ENCODE measurements at regions not wholly inside any gene's neighbourhood (a gene's known extent, or its start where the extent isn't known, plus 50 kb on each side); places are given as distances from the start of the nearest gene placed in this dataset.

DNA sequence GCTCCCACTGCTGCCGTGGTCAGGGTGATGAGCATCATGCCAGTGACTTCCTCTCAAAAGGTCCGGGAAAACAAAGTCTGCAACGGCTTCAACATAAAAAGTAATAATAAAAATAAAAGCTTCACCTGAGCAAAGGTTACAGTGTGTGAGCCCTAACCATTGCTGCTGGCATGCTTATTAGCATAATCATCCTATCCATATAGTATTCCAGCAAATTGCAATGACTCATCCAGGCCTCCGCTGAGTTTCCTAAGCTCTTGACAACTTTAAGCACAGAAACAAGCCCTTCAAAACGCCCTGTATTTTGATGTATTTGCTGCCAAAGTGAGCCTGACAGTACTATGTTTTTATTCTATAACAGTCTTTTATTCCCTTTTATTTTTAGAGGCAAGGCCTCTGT is 100.5 kb downstream of the AASDH start:
- Mint-ChIP-seq H3K4me3 (no peak overlapping the region), H3K27ac (no peak overlapping the region), H3K9me3 (peaks cover 0 to 8% (median 4%) of the 10 kb centered on the region in 7 donors), H3K36me3 (no peaks in the 10 kb centered on the region), H3K27me3 (no peaks in the 10 kb centered on the region), H3K4me1 (peaks cover 0 to 5% (median 0%) of the 10 kb centered on the region in 3 donors)
- DNase-seq (no peak), ATAC-seq (ENCODE audit: low read depth in 2 of 2) (no peak)

GRCh38 chr4:56283375-56283774 is 103.9 kb downstream of the AASDH start:
- H3K9me3 Mint-ChIP-seq, result peaks cover 2 to 9% (median 4%) of the 10 kb centered on the region in 7 donors
- no peak for DNase-seq
- ATAC-seq (ENCODE audit: low read depth in 2 of 2), result no peak
- H3K27ac Mint-ChIP-seq, result no peak overlapping the region
- H3K4me3 Mint-ChIP-seq, result no peak overlapping the region
- no peaks in the 10 kb centered on the region for H3K4me1 Mint-ChIP-seq
- no peaks in the 10 kb centered on the region for H3K36me3 Mint-ChIP-seq
- no peaks in the 10 kb centered on the region for H3K27me3 Mint-ChIP-seq

GRCh38 chr4:56282004-56282403 is 105.3 kb downstream of the AASDH start:
- no peaks in the 10 kb centered on the region for H3K27me3 Mint-ChIP-seq
- H3K4me3 Mint-ChIP-seq, result no peak overlapping the region
- ATAC-seq (ENCODE audit: low read depth in 2 of 2) (no peak), DNase-seq (no peak)
- H3K9me3 Mint-ChIP-seq, result peaks cover 2 to 9% (median 4%) of the 10 kb centered on the region in 7 donors
- no peak overlapping the region for H3K27ac Mint-ChIP-seq
- H3K36me3 Mint-ChIP-seq, result no peaks in the 10 kb centered on the region
- no peaks in the 10 kb centered on the region for H3K4me1 Mint-ChIP-seq

GRCh38 chr4:56276547-56276946 is 110.7 kb downstream of the AASDH start:
- Mint-ChIP-seq H3K36me3 (no peaks in the 10 kb centered on the region), H3K9me3 (peaks cover 0 to 11% (median 3%) of the 10 kb centered on the region in 7 donors), H3K27ac (no peak overlapping the region), H3K4me3 (peak overlapping the region in 1 of 8 donors; percentile 2), H3K27me3 (peaks cover 0 to 3% (median 0%) of the 10 kb centered on the region in 3 donors), H3K4me1 (no peaks in the 10 kb centered on the region)
- ATAC-seq (ENCODE audit: low read depth in 2 of 2) (no peak), DNase-seq (no peak)

GRCh38 chr4:56273391-56273790 is 113.9 kb downstream of the AASDH start:
- H3K27me3 Mint-ChIP-seq, result peaks cover 0 to 3% (median 0%) of the 10 kb centered on the region in 3 donors
- H3K9me3 Mint-ChIP-seq, result peaks cover 0 to 5% (median 0%) of the 10 kb centered on the region in 7 donors
- DNase-seq (no peak), ATAC-seq (ENCODE audit: low read depth in 2 of 2) (no peak)
- no peaks in the 10 kb centered on the region for H3K4me1 Mint-ChIP-seq
- no peak overlapping the region for H3K27ac Mint-ChIP-seq
- H3K4me3 Mint-ChIP-seq, result no peak overlapping the region
- no peaks in the 10 kb centered on the region for H3K36me3 Mint-ChIP-seq

- H3K4me1 Mint-ChIP-seq, result no peaks in the 10 kb centered on the region
- no peak overlapping the region for H3K4me3 Mint-ChIP-seq
- DNase-seq (no peak), ATAC-seq (ENCODE audit: low read depth in 2 of 2) (no peak)
- peaks cover 0 to 5% (median 0%) of the 10 kb centered on the region in 7 donors for H3K9me3 Mint-ChIP-seq
- no peaks in the 10 kb centered on the region for H3K36me3 Mint-ChIP-seq
- no peak overlapping the region for H3K27ac Mint-ChIP-seq
- peaks cover 0 to 3% (median 0%) of the 10 kb centered on the region in 3 donors for H3K27me3 Mint-ChIP-seq
Measured at GRCh38 chr4:56272927-56273326, 114.4 kb downstream of the AASDH start.

GRCh38 chr4:56272003-56272402 is 115.3 kb downstream of the AASDH start:
- Mint-ChIP-seq H3K27ac (no peak overlapping the region), H3K4me3 (no peak overlapping the region), H3K36me3 (no peaks in the 10 kb centered on the region), H3K4me1 (no peaks in the 10 kb centered on the region), H3K9me3 (peaks cover 0 to 4% (median 0%) of the 10 kb centered on the region in 7 donors), H3K27me3 (peaks cover 0 to 3% (median 0%) of the 10 kb centered on the region in 3 donors)
- no peak for ATAC-seq (ENCODE audit: low read depth in 2 of 2)
- DNase-seq, result no peak

DNA sequence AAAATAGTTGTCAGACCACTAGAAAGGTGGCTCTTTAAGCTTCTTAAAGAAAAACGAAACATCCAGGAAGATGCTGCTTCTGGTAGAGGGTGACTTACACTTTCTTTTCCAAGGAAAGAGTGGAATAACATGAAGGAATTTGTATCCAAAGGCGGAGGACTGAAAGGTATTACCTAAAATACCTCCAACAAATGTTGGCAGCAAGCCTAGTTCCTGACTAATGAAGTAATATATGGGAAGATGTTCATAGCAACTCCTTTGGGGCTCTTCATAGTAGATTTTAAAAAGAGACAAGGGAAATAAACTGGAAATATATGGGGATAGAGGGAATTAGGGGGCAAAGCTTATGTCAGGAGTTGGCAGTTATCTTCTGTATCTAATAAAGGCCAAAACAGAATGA is 116.2 kb downstream of the AASDH start:
- ATAC-seq (ENCODE audit: low read depth in 2 of 2) (no peak), DNase-seq (no peak)
- Mint-ChIP-seq H3K36me3 (no peaks in the 10 kb centered on the region), H3K4me1 (no peaks in the 10 kb centered on the region), H3K27me3 (no peaks in the 10 kb centered on the region), H3K9me3 (no peaks in the 10 kb centered on the region), H3K4me3 (no peak overlapping the region), H3K27ac (no peak overlapping the region)

DNA sequence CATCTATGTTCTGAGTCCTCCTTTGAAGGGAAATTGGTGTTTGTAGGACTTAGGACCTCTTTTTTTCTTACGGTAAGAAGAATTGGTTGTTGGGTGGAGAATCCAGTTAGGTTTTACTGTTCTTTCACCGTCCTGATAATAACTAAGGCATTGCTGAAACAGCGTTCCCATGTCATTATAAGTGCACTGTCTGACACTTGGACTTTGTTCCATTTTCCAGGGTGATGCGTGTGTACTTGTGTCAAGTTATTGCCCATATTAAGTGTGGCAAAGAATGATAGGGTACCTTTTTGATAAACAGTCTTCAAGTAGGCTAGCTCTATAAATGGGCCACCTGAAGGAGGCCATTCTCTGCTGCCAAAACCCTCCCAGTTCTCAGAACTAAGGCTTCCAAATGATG is 119.7 kb downstream of the AASDH start:
- no peak overlapping the region for H3K27ac Mint-ChIP-seq
- H3K4me3 Mint-ChIP-seq, result no peak overlapping the region
- H3K36me3 Mint-ChIP-seq, result peaks cover 8% of the 10 kb centered on the region in 2 donors
- no peaks in the 10 kb centered on the region for H3K27me3 Mint-ChIP-seq
- ATAC-seq (ENCODE audit: low read depth in 2 of 2) (no peak), DNase-seq (no peak)
- peaks cover 7 to 25% (median 10%) of the 10 kb centered on the region in 7 donors for H3K9me3 Mint-ChIP-seq
- H3K4me1 Mint-ChIP-seq, result no peaks in the 10 kb centered on the region

DNA sequence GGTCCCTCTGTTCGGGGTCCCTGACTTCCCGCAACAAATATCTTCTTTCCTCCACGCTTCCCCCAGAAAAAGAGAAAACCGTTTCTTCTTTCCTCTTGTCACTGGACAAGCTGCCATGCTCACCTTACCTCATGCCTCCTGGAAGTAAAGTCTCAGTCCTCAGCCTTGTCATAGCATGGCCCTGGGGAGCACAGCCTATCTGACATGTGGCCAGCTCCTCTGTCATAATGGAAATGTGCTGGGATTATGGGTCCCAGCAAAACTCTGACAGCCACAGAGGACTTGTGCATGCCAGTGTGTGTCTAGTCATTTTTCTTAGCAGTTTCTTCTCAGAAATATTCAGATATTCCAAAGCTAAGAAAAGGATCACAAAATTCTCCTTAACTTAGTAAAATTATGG is 122.4 kb downstream of the AASDH start:
- H3K36me3 Mint-ChIP-seq, result peaks cover 8% of the 10 kb centered on the region in 2 donors
- ATAC-seq (ENCODE audit: low read depth in 2 of 2), result no peak
- H3K27ac Mint-ChIP-seq, result no peak overlapping the region

GRCh38 chr4:56261027-56261426 is 126.3 kb downstream of the AASDH start:
- Mint-ChIP-seq H3K4me1 (no peaks in the 10 kb centered on the region), H3K4me3 (no peak overlapping the region), H3K27me3 (no peaks in the 10 kb centered on the region), H3K36me3 (peaks cover 8% of the 10 kb centered on the region in 2 donors), H3K27ac (peak overlapping the region in 2 of 6 donors; percentile 50 to 75), H3K9me3 (peaks cover 10 to 26% (median 14%) of the 10 kb centered on the region in 7 donors)
- ATAC-seq (ENCODE audit: low read depth in 2 of 2), result no peak
- DNase-seq, result no peak

More for the DNA sequence above, 122.4 kb downstream of the AASDH start:
- no peaks in the 10 kb centered on the region for H3K4me1 Mint-ChIP-seq
- H3K27me3 Mint-ChIP-seq, result no peaks in the 10 kb centered on the region
- H3K4me3 Mint-ChIP-seq, result peak overlapping the region in 1 of 8 donors; percentile 44
- no peak for DNase-seq
- H3K9me3 Mint-ChIP-seq, result peaks cover 7 to 26% (median 10%) of the 10 kb centered on the region in 7 donors

DNA sequence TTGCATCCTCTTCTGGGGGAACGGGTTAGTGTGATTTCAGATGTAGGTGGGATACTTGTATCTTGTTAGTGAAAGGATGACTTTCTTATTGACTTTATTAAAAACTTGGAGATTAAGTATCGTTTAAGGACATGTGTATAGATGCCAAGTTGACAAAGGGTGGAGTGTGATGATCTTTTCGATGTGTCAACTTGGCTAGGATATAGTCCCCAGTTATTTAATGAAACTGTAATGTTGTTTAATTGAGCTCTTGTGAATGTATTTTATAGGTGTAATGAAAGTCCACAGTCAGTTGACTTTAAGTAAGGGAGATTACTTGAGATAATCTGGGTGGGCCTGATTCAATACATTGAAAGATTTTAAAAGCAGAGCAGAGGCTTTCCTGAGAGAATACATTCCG is 127.0 kb downstream of the AASDH start:
- ATAC-seq (ENCODE audit: low read depth in 2 of 2) (no peak), DNase-seq (no peak)
- Mint-ChIP-seq H3K4me1 (no peaks in the 10 kb centered on the region), H3K27me3 (no peaks in the 10 kb centered on the region), H3K36me3 (peaks cover 8% of the 10 kb centered on the region in 2 donors), H3K4me3 (peak overlapping the region in 1 of 8 donors; percentile 54), H3K27ac (no peak overlapping the region), H3K9me3 (peaks cover 10 to 26% (median 14%) of the 10 kb centered on the region in 7 donors)

- no peak for ATAC-seq (ENCODE audit: low read depth in 2 of 2)
- Mint-ChIP-seq H3K27me3 (no peaks in the 10 kb centered on the region), H3K4me1 (no peaks in the 10 kb centered on the region), H3K4me3 (no peak overlapping the region), H3K36me3 (peaks cover 8% of the 10 kb centered on the region in 2 donors), H3K27ac (no peak overlapping the region), H3K9me3 (peaks cover 8 to 22% (median 13%) of the 10 kb centered on the region in 7 donors)
- no peak for DNase-seq
Measured at GRCh38 chr4:56259655-56260054, 127.6 kb downstream of the AASDH start.

- no peaks in the 10 kb centered on the region for H3K36me3 Mint-ChIP-seq
- ATAC-seq (ENCODE audit: low read depth in 2 of 2) (no peak), DNase-seq (no peak)
- no peak overlapping the region for H3K4me3 Mint-ChIP-seq
- no peak overlapping the region for H3K27ac Mint-ChIP-seq
- H3K27me3 Mint-ChIP-seq, result no peaks in the 10 kb centered on the region
- no peaks in the 10 kb centered on the region for H3K4me1 Mint-ChIP-seq
- peaks cover 0 to 6% (median 0%) of the 10 kb centered on the region in 7 donors for H3K9me3 Mint-ChIP-seq
Measured at GRCh38 chr4:56255820-56256219, 131.5 kb downstream of the AASDH start.

All from naive B cell (primary cell).